HuH-7.5 (cell line): ENCODE measurements at regions not wholly inside any gene's neighbourhood (a gene's known extent, or its start where the extent isn't known, plus 50 kb on each side); places are given as distances from the start of the nearest gene placed in this dataset.
A peak's percentile ranks its signal among the peaks of the same experiment; 100 is the strongest.
"Not testable (repeated sequence)": the region's sequence is repeated elsewhere in the genome, so short reads cannot be mapped to it uniquely, and the experiment has no call there.

Source experiments
- DNase-seq: peaks from one replicate; pipeline ENCODE4 v3.0.0; 2011; ENCODE audit warnings: low spot score

DNA sequence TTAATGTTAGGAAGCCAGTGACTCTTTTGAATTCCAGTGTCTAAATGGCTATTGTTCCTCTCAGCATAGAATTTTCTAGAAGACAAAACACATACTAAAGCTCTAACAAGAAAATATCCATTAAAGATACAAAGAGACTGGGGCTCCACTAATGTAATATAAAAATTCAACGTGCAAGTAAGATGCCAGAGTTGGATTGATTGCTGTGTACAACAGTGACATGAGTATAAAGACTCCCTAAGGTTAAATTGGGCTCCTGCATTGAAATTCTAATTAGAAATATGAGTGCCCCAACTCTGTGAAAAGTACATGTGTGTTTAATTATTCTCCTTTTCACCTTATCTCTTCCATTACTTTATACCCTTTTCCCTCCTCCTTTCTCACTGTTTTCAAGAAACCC lies 253.6 kb upstream of the G2E3 start:
- no peak for DNase-seq

DNA sequence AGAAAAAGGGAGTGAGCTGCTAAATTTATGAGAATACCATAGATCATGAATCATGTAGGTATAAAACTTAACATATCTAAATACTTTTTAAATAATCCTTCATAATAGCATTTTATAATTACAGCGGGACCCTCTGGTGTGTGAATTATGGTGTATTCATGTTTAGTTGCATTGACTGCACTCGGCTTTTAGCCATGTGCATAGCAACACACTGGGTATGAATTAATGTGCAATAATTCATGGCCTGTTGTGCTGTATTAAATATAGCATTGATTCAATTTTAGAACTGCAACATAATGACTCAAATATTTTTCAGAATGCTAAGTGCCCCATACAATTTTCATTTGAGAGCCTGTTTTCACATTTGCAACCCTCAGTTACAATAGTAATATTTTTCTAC lies 249.6 kb upstream of the G2E3 start:
- no peak for DNase-seq

DNA sequence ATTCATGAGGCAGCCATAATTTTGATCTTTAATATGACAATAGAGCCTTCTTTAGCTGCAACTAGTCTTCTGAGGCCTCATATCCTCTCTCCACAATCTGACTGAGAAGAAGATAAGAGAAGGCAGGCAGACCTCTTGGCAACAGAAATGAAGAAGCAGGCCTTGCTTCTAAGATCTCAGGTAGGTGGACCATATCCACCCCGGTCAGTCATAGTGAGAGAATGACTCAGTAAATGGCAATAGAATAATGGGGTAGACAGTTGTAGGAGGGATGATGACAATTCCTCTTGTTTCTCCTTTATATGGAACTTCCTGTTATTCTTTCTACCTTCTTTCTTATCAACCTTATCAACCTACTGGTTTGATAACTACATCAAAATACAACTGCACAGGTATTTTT lies 246.7 kb upstream of the G2E3 start:
- no peak for DNase-seq

DNA sequence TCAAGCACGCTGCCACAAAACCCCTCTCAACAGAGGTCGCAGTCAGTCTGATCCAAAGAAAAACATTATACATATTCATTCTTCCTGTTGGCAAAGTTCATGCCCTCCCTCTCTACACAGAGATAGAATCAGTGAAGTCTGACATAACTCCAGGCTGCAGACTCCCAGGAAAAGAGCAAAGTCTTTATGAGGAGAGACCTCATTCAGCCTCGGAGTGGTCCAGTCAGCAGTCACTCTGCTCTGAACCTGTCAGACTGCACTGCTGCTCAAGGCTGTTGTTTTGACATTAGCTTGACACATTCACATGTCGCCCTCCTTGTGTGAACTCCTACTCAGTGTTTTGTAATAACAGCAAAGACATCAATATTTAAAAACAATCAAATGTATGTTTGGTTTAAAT lies 241.2 kb upstream of the G2E3 start:
- DNase-seq = no peak

DNA sequence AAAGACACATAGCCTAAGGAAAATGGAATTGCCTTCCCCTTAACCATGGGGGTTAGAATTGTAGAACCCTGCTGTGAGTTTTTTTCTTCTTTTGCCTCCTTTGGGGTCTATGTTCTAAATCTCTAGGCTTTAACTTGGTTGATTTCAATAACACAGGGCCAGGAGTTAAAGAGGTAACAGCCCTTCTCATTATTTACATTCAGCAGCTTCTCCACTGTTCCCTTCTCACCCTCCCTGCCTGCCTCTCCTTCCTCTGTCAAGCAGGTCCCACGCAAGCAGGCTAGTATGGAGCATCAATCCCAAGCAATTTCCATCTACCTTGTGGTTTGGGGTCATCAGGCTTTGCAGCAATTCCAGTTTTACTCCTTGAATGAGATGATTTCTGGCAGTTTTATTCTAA lies 236.1 kb upstream of the G2E3 start:
- DNase-seq = no peak

DNA sequence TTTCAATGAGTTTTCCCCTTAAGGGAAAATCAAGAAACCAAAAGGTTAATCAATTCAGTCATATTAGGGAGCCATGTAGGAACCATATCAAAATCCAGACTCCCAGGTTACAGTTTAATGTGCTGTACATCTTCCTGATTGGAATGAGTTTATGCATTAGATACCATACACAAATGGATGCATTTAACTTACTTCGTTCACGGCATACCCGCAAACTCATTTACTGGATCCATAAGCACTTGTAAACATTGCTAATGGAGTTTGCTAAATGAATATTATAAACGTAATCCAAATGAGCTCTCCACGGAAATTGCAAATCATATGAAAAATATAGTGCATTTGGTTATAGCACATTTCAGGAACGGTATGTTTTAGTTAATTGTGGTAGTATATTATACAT lies 228.9 kb upstream of the G2E3 start:
- no peak for DNase-seq

DNA sequence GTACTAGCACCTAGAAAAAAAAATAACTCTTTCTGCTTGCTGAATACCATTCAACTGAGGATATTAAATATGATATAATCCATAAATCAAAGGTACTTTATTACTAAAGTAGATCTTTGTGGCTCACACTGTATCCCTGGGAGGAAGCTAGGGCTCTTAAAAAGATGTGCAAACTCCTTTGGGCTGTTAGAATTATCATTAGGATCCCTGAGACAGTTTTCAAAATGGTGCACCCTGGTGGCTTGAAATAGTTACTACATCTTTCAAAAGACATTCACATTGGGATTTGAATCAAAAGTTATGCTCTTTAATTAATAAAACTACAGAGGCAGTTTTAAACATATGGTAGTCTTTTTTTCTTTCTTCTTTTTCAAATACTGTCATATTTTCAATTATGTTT lies 228.5 kb upstream of the G2E3 start:
- DNase-seq = peak; percentile 9

DNA sequence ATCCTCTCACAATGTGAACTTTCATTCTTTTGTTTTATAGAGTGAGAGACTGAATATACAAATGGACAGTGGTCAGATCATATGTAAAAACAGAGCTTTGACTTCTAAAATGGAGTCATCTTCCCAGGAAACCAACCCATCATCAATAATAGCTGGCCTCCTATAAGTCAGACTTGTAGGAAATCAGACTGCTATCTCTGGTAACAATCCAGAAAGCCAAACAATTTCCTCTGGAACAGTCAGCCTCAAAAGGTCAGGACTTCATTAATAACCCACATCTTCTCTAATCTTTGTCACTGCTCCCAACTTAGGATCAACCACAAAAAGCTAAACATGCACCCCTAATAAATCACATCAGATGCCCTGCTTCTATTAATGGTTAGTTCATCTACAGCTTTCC lies 227.9 kb upstream of the G2E3 start:
- DNase-seq = no peak

DNA sequence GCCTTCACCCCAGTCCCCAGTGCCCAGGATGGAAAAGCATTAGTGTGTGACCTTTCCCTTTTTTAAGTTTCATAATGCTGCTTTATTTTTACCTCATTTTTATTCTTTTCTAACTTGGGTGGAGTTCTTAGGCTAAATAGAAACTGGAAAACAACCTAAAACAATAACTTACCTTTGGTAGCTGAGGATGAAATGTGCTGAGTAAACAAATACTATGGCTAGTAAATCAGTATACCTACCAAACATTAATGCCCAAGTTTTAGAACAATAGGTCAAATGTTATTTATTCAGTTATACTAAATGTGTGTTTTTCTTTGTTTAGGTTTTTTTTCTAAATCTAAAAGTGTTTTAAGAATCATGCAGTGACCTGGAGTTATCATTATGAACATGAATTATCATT lies 226.6 kb upstream of the G2E3 start:
- DNase-seq = no peak

DNA sequence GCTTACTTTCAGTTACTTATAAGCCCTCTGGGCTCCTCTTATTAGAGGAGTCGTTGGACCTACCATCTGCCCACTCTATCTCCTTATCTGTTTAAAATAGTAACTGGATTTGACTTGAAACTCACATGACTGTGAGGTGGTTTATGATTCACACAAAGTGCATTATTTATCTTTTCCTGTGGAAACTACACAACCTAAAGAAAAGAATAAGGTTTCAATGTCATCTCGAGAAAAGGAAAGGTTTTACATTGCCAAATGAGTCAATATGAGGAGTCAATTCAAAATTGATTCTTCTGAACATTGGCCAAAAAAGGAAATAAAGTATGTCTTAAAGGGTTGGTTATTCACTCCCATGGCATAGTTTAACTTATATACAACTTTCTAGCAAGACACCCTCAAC lies 225.0 kb upstream of the G2E3 start:
- DNase-seq = no peak

DNA sequence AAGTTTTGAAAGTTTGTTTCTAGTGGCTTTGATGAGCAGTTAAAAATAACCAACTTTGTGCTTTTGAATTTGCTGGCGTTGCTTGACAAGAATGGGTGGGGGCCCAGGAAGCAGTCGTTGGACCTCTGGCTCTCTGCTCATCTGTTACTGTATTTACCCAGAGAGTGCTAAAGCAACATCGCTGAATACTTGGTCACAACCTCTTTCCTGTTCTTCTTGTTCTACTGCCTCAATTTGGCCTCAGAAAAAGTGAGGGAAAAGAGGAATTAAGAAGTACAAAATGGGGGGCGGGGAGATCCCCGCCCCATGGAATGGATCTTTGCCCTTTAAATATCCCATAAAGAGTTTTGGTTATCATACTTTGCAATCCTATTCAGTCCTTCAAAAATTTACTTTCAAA lies 221.5 kb upstream of the G2E3 start:
- DNase-seq = no peak

DNA sequence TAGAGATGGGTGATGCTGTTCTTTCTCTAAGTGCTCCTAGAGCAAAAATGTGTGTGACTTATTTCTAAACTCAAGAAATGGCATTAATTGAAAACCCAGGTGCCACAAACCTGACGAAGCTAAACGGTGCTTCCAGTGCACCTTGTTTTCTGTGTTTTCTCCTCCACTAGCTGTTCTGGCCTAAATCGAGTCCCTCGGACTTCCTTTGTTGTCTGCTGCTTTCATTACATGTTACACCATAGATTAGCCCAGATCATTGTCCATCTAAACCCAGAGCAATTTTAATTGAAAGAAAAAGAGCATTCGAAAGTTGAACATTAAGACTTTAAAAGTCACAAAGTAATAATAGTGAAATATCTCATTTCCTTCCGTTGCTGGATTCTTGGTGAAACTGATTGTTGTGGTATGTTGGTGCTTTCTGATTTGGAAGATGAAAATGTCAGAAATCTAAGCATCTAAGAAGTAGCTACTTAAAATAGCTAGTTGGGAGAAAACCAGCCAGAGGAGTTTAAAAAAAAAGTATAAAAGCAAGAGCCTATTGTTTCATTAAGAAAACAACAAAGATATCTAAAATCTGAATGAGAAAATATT lies 219.6 kb upstream of the G2E3 start:
- DNase-seq = no peak

DNA sequence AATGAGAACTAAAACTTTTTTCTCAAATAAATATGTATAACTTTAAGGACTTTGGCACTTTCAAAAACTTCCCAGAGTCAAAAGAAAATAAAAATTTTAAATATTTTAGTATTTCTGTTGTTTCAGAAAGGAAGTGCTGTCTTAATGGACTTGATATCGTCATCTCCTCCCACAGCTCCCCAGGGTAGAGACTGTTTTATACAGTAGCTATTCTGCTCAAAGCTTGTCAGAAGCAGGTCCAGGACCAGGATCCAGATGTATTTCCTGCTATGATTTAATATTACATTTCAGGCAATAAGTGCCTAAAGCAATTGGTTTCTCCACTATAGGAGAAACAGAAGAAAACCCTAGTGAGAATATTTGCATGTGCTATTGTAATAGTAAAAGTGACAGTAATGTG lies 218.5 kb upstream of the G2E3 start:
- DNase-seq = no peak

DNA sequence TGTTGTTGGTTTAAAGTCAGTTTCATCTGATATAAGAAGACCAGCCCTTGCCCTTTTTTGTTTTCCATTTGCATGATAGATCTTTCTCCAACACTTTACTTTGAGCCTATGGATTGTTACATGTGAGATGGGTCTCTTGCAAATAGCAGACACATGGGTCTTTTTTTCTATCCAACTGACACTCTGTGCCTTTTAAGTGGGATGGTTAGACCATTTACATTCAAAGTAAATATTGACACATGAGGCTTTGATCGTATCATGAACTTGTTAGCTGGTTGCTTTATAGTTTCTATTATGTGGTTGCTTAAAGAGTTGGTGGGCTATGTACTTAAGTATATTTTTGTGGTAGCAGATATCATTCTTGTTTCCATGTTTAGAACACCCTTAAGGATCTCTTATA lies 213.4 kb upstream of the G2E3 start:
- DNase-seq = no peak

DNA sequence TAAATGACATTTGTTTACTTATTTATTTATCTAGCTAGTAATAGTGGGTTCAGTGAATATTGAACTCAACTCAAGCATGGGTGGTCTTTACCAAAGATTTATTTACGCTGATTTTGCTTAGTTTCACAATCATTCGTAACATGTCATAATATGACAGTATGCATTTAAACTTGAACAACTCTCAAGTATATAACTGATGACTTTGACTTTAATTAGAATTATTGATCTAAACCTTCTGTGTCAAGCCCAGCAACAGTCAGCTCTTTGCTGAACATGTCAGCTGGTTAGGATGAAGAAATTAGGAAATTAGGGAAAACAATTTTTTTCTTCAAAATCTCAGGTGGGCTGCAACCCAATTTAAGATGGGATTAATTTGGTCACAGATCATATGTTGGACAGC lies 210.5 kb upstream of the G2E3 start:
- no peak for DNase-seq

DNA sequence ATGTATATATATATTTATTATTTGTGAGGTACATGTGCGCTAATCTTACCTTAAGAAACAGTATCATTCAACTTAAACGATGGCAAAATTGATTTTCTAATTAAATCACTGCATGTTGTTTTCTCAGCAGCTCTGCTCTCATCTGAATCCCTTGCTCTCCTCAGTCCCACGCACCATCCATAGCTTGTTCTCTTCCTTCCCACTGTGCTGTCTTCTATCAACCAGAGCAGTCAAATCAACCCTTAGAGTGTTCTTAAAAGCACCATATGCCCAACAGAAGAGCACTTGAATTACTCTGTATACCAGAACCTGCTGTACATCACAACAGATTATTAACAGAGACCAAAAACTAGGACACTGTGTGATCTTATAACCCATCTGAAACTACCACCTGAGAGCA lies 209.4 kb upstream of the G2E3 start:
- DNase-seq = no peak

DNA sequence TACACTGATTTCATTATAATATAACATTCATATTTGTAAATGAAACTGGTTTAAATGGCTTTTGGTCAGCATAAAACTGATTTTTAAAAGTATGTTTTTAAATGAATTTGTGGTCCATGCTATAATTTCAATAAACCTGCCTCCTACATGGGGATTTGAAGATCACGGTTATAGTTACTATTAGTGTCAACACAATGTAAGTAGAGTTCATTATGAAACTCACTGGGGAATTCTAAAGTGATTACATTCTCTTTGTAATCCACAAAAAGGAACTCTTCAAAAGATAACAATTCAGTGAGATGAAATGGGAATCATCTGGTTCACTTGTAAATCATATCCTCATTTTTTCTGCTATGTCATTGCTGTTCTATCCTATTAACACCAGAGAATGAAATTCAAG lies 204.5 kb upstream of the G2E3 start:
- DNase-seq = no peak

DNA sequence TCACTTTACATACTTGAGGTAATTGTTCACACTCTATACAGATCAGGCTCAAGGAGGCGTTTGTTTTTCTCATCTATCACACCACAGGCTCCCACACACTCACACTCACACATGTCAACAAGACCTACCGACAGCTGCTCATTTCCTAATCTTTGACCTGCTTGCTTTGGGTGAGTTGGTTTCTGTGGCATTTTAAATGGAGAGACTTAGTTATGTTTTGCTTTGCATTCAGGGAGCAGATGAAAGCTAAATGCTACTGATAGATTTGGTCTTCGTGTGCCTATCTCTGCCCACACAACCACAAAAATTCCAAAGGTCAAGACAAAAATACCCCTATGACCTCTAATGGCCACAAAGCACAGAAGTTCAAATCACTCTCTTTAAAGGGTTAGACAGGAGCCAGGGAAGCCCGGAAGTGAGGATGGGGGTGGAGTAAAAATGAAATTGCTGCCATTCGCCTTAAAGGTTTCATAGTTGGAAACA lies 203.5 kb upstream of the G2E3 start:
- peak; percentile 35 for DNase-seq

DNA sequence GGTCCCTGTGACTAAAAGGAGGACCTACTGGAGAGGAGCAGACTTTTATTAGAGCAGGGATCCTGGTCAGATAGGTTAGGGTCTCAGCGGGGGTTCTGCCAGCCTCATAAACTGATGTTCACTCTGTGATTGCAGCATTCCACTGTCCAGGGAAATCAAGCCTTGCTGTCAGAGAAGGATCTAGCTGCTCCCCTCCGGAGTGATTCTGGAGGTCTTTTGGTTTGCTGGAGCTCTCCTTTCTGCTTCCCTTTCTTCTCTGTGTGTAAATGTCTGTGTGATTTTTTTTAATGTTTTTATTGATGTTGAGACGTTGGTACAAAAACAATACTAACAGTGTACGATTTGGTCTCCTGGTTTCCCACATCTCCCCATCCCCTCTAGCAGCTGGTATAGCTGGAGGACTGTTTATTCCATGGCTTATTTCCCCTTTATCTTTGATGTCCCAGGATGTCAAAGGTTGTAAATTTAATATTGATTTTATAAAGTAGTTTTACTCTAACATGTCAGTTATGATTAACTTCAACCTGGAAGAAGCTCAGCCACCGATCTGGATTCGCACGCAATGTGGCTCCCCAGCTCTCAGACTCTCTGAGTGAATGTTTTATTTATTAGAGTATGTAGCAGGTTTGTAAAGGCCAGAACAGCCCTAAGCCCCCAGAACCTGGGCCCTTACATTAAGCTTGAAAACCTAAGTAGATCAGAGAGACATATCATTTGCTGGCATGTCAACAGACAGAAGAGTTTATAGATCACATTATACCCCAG lies 202.3 kb upstream of the G2E3 start:
- DNase-seq = no peak

DNA sequence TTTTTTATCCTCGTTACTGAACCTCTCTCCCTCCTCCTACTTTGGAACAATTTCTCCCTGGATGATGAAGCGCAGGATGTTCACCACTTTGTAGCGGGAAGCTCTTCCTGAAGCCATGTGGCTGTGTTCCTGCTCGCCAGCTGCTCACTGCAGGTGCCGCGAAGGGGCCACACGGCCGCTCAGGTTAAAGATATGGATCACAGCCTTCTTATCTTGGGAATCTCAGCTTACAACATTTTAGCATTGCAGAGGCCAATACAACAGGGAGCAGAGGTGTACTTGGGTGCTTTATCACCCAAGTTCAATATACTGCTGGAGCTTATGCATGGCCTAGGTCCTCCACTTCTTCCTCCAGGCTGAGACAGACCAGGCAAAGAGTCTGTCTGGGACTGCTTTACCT lies 201.2 kb upstream of the G2E3 start:
- no peak for DNase-seq

DNA sequence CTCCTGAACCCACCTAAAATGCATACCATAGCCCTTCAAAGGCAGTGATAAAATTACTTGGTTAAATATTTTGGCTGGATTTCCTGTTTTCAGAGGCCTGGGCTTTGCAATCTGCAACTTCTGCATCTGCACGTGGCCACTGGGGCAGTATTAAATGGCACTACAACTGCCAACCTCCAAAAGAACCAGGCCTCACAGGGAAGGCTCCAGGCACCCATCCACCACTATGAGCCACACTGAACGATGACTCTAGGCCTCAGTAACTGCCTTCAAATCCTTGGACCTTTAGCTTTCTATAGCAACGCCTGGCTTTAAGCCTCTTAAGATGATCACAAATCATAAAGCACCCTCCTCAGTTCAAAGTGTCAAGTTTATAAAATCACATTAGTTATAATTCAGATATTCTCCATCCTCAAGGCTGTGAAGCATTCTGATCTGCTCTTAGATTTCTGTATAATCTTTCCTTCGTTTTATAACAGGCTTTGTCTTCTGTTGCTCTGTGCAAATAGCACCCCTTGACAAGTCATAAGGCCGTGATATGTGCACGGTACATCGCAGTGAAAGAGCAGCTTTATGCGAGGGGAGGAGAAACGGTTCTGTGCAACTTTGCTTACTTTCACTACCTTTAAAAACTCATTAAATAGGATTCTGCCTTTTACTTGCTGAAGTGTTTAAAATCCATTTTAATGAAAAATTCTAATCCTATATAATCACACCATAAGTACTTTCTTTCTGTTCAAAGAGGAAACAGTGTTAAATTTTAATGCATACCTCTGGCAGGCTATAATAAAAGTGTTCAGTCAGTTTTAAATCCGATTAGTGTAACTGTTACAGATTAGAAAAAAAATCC lies 196.4 kb upstream of the G2E3 start:
- no peak for DNase-seq

DNA sequence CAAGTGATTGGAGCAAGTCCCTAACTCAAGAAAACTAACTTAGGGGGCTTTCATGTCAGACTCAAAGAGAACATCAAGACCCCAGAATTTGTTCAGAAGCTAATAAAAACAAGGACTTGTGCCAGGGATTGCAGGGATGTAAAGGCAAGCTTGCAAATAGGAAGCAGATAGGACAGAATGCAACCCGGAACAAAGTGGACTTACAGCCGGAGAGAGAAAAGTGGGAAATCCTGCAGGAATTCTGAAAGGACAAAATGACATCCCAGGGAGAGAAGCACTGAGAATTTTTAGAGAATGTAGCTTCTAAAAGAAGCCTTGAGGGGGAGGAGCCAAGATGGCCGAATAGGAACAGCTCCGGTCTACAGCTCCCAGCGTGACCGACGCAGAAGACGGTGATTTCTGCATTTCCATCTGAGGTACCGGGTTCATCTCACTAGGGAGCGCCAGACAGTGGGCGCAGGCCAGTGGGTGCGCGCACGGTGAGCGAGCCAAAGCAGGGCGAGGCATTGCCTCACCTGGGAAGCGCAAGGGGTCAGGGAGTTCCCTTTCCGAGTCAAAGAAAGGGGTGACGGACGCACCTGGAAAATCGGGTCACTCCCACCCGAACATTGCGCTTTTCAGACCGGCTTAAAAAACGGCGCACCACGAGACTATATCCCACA lies 195.6 kb upstream of the G2E3 start:
- DNase-seq = not testable (repeated sequence)
